ENCODE measurements at regions not wholly inside any gene's neighbourhood (a gene's known extent, or its start where the extent isn't known, plus 50 kb on each side); places are given as distances from the start of the nearest gene placed in this dataset.
"Not testable (repeated sequence)": the region's sequence is repeated elsewhere in the genome, so short reads cannot be mapped to it uniquely, and the experiment has no call there.

GRCh38 chrY:6130689-6131619 lies 115.1 kb upstream of the TSPY2 start:
- not testable (repeated sequence) for TF ChIP-seq POLR2AphosphoS5, POLR2A (IDR thresholded peaks at IDR 0.05; ENCODE audit: low read depth, low read length)

Measured in GM12891 (cell line).